GM20000 (cell line): ENCODE measurements at regions not wholly inside any gene's neighbourhood (a gene's known extent, or its start where the extent isn't known, plus 50 kb on each side); places are given as distances from the start of the nearest gene placed in this dataset.

Source experiments
- DNase-seq: peaks from one replicate; pipeline ENCODE4 v3.0.0; 2012; ENCODE audit warnings: low spot score
- CTCF ChIP-seq: IDR thresholded peaks from 2 replicates; pipeline ENCODE4 v1.5.1; 2012; ENCODE audit warnings: mild to moderate bottlenecking, control low read depth; ENCODE audit errors: extremely low read depth, missing control alignments

DNA sequence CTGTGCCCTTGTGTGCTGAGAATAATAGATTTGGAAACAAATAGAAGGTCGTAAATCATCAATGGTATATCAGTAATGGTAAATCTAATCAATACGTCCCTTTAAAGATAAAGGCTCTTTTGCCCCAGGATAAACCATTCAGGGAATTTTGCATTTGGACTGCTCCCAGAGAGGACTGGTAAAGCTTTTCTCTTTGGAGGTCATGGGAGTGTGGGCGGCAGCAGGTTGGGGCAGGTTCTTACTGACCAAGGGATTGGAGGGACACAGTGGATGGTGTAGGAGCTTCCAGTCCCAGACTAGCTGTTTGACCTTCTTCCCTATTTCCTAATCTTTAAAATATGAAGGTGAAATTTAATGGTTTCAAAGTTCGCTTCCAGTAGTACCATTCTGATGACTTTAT, 87.8 kb upstream of the NTF3 start:
- TF ChIP-seq CTCF: no peak
- DNase-seq: no peak

- DNase-seq: no peak
- TF ChIP-seq CTCF: no peak
Observed at GRCh38 chr12:5345534-5345933, 86.4 kb upstream of the NTF3 start.

- no peak for DNase-seq
- no peak for TF ChIP-seq CTCF
Observed at GRCh38 chr12:5348057-5348456, 83.9 kb upstream of the NTF3 start.

- no peak for TF ChIP-seq CTCF
- no peak for DNase-seq
Observed at GRCh38 chr12:5348491-5348890, 83.4 kb upstream of the NTF3 start.

- no peak for TF ChIP-seq CTCF
- DNase-seq: no peak
Observed at GRCh38 chr12:5364036-5364770, 67.7 kb upstream of the NTF3 start.

- DNase-seq: no peak
Observed at GRCh38 chr12:5369298-5369697, 62.6 kb upstream of the NTF3 start.

GRCh38 chr12:5371631-5372030, 60.3 kb upstream of the NTF3 start:
- no peak for TF ChIP-seq CTCF
- no peak for DNase-seq

More at GRCh38 chr12:5369298-5369697, 62.6 kb upstream of the NTF3 start:
- no peak for TF ChIP-seq CTCF
